ENCODE measurements at regions not wholly inside any gene's neighbourhood (a gene's known extent, or its start where the extent isn't known, plus 50 kb on each side); places are given as distances from the start of the nearest gene placed in this dataset.

GRCh38 chr10:62688971-62689700 is 115.4 kb upstream of the ADO start:
- Histone ChIP-seq H3K27ac (no peak overlapping the region), H3K36me3 (no peaks in the 10 kb centered on the region), H3K9me3 (no peaks in the 10 kb centered on the region), H3K4me3 (no peak overlapping the region), H3K4me1 (peaks cover 16% of the 10 kb centered on the region), H3K27me3 (no peaks in the 10 kb centered on the region)
- DNase-seq: no peak
- ATAC-seq: no peak
- intact Hi-C loops (cut with DNase I): no loop called here
- TF ChIP-seq CTCF (IDR thresholded peaks at IDR 0.05): no peak

- no peak for DNase-seq
- H3K27ac ChIP-seq: no peak overlapping the region
- H3K4me3 ChIP-seq: no peak overlapping the region
- peaks cover 16% of the 10 kb centered on the region for H3K4me1 ChIP-seq
- H3K9me3 ChIP-seq: no peaks in the 10 kb centered on the region
- intact Hi-C loops (cut with DNase I): no loop called here
- H3K27me3 ChIP-seq: no peaks in the 10 kb centered on the region
- no peak for ATAC-seq
- H3K36me3 ChIP-seq: no peaks in the 10 kb centered on the region
- no peak for TF ChIP-seq CTCF (IDR thresholded peaks at IDR 0.05)
Observed at GRCh38 chr10:62689712-62690111, 114.8 kb upstream of the ADO start.

- no peak overlapping the region for H3K27ac ChIP-seq
- no peak for TF ChIP-seq CTCF (IDR thresholded peaks at IDR 0.05)
- peaks cover 16% of the 10 kb centered on the region for H3K4me1 ChIP-seq
- intact Hi-C loops (cut with DNase I): no loop called here
- no peaks in the 10 kb centered on the region for H3K9me3 ChIP-seq
- ATAC-seq: no peak
- H3K27me3 ChIP-seq: no peaks in the 10 kb centered on the region
- no peak overlapping the region for H3K4me3 ChIP-seq
- no peak for DNase-seq
- no peaks in the 10 kb centered on the region for H3K36me3 ChIP-seq
Observed at GRCh38 chr10:62690703-62691102, 113.8 kb upstream of the ADO start.

GRCh38 chr10:62691336-62691735 is 113.2 kb upstream of the ADO start:
- intact Hi-C loops (cut with DNase I): no loop called here
- ATAC-seq (no peak), DNase-seq (no peak)
- no peak for TF ChIP-seq CTCF (IDR thresholded peaks at IDR 0.05)
- H3K27me3 ChIP-seq: no peaks in the 10 kb centered on the region
- no peaks in the 10 kb centered on the region for H3K36me3 ChIP-seq
- H3K4me1 ChIP-seq: peaks cover 16% of the 10 kb centered on the region
- no peak overlapping the region for H3K27ac ChIP-seq
- H3K4me3 ChIP-seq: no peak overlapping the region
- no peaks in the 10 kb centered on the region for H3K9me3 ChIP-seq

GRCh38 chr10:62692085-62692484 is 112.4 kb upstream of the ADO start:
- Histone ChIP-seq H3K27ac (no peak overlapping the region), H3K9me3 (no peaks in the 10 kb centered on the region), H3K4me3 (no peak overlapping the region), H3K27me3 (no peaks in the 10 kb centered on the region), H3K4me1 (peaks cover 16% of the 10 kb centered on the region), H3K36me3 (no peaks in the 10 kb centered on the region)
- intact Hi-C loops (cut with DNase I): no loop called here
- ATAC-seq: no peak
- DNase-seq: no peak
- TF ChIP-seq CTCF (IDR thresholded peaks at IDR 0.05): no peak

GRCh38 chr10:62693306-62693705 is 111.2 kb upstream of the ADO start:
- H3K4me1 ChIP-seq: peaks cover 16% of the 10 kb centered on the region
- no peak for DNase-seq
- no peaks in the 10 kb centered on the region for H3K9me3 ChIP-seq
- no peak for TF ChIP-seq CTCF (IDR thresholded peaks at IDR 0.05)
- intact Hi-C loops (cut with DNase I): no loop called here
- ATAC-seq: no peak
- no peak overlapping the region for H3K4me3 ChIP-seq
- no peaks in the 10 kb centered on the region for H3K27me3 ChIP-seq
- H3K36me3 ChIP-seq: no peaks in the 10 kb centered on the region
- no peak overlapping the region for H3K27ac ChIP-seq
